Ishikawa (cell line): ENCODE measurements at regions not wholly inside any gene's neighbourhood (a gene's known extent, or its start where the extent isn't known, plus 50 kb on each side); places are given as distances from the start of the nearest gene placed in this dataset.

Experiments
- CEBPB ChIP-seq: IDR thresholded peaks from 2 replicates; pipeline ENCODE4 v1.6.1; 2012
- CREB1 ChIP-seq: IDR thresholded peaks from 2 replicates; pipeline ENCODE4 v1.6.1; 2012; ENCODE audit warnings: low read depth
- EGR1 ChIP-seq: IDR thresholded peaks from 2 replicates; pipeline ENCODE4 v1.6.1; 2012
- EP300 ChIP-seq: IDR thresholded peaks from 2 replicates; pipeline ENCODE4 v1.6.1; 2012; ENCODE audit warnings: borderline replicate concordance
- FOXM1 ChIP-seq: IDR thresholded peaks from 2 replicates; pipeline ENCODE4 v1.6.1; 2012; ENCODE audit warnings: low read depth, borderline replicate concordance
- NFIC ChIP-seq: IDR thresholded peaks from 2 replicates; pipeline ENCODE4 v1.6.1; 2012
- RAD21 ChIP-seq: IDR thresholded peaks from 2 replicates; pipeline ENCODE4 v1.6.1; 2012; ENCODE audit warnings: low read depth
- REST ChIP-seq: IDR thresholded peaks from 2 replicates; pipeline ENCODE4 v1.6.1; 2012; ENCODE audit warnings: low read depth, mild to moderate bottlenecking
- TAF1 ChIP-seq: IDR thresholded peaks from 2 replicates; pipeline ENCODE4 v1.6.1; 2012; ENCODE audit warnings: low read depth, mild to moderate bottlenecking
- TEAD4 ChIP-seq: IDR thresholded peaks from 2 replicates; pipeline ENCODE4 v1.6.1; 2012
- YY1 ChIP-seq: IDR thresholded peaks from 2 replicates; pipeline ENCODE4 v1.6.1; 2012; ENCODE audit warnings: low read depth
- TF ChIP-seq, protein P1 (sequence below): IDR thresholded peaks from 2 replicates; pipeline ENCODE4 v1.6.1; 2012
- TF ChIP-seq, protein P2 (sequence below): IDR thresholded peaks from 2 replicates; pipeline ENCODE4 v1.6.1; 2012

DNA sequence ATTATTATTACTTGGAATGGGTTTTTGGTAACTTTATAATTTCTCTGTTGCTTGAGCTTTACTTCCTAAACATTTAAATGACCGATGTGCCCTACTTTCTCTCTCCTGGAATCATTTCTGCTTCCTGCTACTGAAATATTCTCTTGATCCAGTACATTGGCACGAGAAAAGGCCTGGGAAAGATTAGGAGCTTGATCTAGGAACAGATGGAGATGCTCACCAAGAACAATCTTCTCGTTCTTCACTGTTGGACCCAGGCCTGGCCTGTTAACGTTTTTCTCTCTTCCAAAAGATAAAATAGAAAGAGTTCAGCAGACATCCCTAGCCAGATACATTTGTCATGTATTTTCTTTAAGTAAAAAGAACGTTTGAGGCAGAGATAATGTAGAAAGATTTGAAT lies 1356.8 kb upstream of the CRIM1 start:
- TF ChIP-seq EP300 (no peak), FOXM1 (no peak), CREB1 (no peak), RAD21 (no peak), EGR1 (no peak), CEBPB (no peak), YY1 (no peak), TEAD4 (no peak), NFIC (no peak), REST (no peak), TAF1 (no peak)
- TF ChIP-seq, protein P1, sequence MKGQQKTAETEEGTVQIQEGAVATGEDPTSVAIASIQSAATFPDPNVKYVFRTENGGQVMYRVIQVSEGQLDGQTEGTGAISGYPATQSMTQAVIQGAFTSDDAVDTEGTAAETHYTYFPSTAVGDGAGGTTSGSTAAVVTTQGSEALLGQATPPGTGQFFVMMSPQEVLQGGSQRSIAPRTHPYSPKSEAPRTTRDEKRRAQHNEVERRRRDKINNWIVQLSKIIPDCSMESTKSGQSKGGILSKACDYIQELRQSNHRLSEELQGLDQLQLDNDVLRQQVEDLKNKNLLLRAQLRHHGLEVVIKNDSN: no peak
- TF ChIP-seq, protein P2, sequence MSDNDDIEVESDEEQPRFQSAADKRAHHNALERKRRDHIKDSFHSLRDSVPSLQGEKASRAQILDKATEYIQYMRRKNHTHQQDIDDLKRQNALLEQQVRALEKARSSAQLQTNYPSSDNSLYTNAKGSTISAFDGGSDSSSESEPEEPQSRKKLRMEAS: no peak
